Gastrocnemius medialis (tissue), 4 donors: ENCODE measurements at regions not wholly inside any gene's neighbourhood (a gene's known extent, or its start where the extent isn't known, plus 50 kb on each side); places are given as distances from the start of the nearest gene placed in this dataset.

ENCODE experiments used
- ATAC-seq, 2 donors: fragments of 150-250 bp; one replicate each; pipeline ENCODE4 v1.9.1; 2016
- DNase-seq, 2 donors: peaks; one replicate each; pipeline ENCODE4 v3.0.0-alpha.2; 2019
- H3K27ac ChIP-seq, 4 donors: fragments of 200-600 bp; sonication (generic); 1 replicate in 1 of 4; 2 replicates in 3 of 4; pipeline ENCODE4 v1.5.1; 2016 to 2018; ENCODE audit warnings: mild to moderate bottlenecking in 2 of 4, moderate library complexity in 1 of 4
- H3K27me3 ChIP-seq, 3 donors: fragments of 200-600 bp; sonication (generic) in 2 of 3; 1 replicate in 1 of 3; 2 replicates in 2 of 3; pipeline versions ENCODE4 v1.5.1 to v1.6.0; 2016 to 2019; ENCODE audit warnings: mild to moderate bottlenecking in 1 of 3, moderate library complexity in 1 of 3
- H3K36me3 ChIP-seq, 2 donors: fragments of 200-600 bp; sonication (generic) in 1 of 2; one replicate each; pipeline ENCODE4 v1.5.1; 2017 to 2018
- H3K4me1 ChIP-seq, 2 donors: fragments of 200-600 bp; sonication (generic) in 1 of 2; one replicate each; pipeline ENCODE4 v1.5.1; 2016 to 2017; ENCODE audit warnings: mild to moderate bottlenecking in 2 of 2
- H3K4me3 ChIP-seq, 4 donors: fragments of 200-600 bp; sonication (generic) in 3 of 4; 1 replicate in 1 of 4; 2 replicates in 3 of 4; pipeline ENCODE4 v1.5.1; 2016 to 2019; ENCODE audit warnings: mild to moderate bottlenecking in 2 of 4
- H3K9me3 ChIP-seq, 3 donors: fragments of 200-600 bp; sonication (generic) in 2 of 3; 1 replicate in 1 of 3; 2 replicates in 2 of 3; pipeline ENCODE4 v1.5.1; 2016 to 2019
- CTCF ChIP-seq, 5 experiments: fragments of 450-650 bp in 3 of 5; fragments of 200-600 bp in 2 of 5; sonication (generic) in 2 of 5; IDR thresholded peaks in 4 of 5; conservative IDR thresholded peaks in 1 of 5; 1 replicate in 4 of 5; 2 replicates in 1 of 5; pipeline ENCODE4 v1.5.1; 2016 to 2019; ENCODE audit warnings: antibody characterized with exemption in 5 of 5, mild to moderate bottlenecking in 3 of 5, moderate library complexity in 3 of 5
- POLR2A ChIP-seq, 2 donors: fragments of 450-650 bp; IDR thresholded peaks; one replicate each; pipeline ENCODE4 v1.6.1; 2017; ENCODE audit warnings: antibody characterized with exemption in 2 of 2, mild to moderate bottlenecking in 2 of 2, moderate library complexity in 2 of 2
- in situ Hi-C, 4 donors: fragments of 200-750 bp; cut with MboI; loops; one replicate each; pipeline versions ENCODE4 v1.15.0 to v1.8.0; 2017; ENCODE audit warnings: low sequenced_read_pairs in 4 of 4
- intact Hi-C: fragments of 100-400 bp; cut with DNase I; formaldehyde crosslinking; loops from one replicate; pipeline ENCODE4 v1.15.1; 2023; ENCODE audit warnings: low total_unique reads

GRCh38 chr10:111543854-111544253, 467.0 kb downstream of the ADRA2A start:
- H3K4me1 ChIP-seq, result no peaks in the 10 kb centered on the region
- intact Hi-C loops (no loop called here), in situ Hi-C loops (no loop called here)
- no peak overlapping the region for H3K27ac ChIP-seq
- TF ChIP-seq POLR2A (IDR thresholded peaks at IDR 0.05), result no peak
- TF ChIP-seq CTCF (IDR thresholded peaks at IDR 0.05 in 4 of 5, conservative IDR thresholded peaks at IDR 0.05 in 1 of 5), result no peak
- ATAC-seq, result no peak
- no peaks in the 10 kb centered on the region for H3K36me3 ChIP-seq
- no peak overlapping the region for H3K4me3 ChIP-seq
- DNase-seq, result no peak
- no peaks in the 10 kb centered on the region for H3K27me3 ChIP-seq
- H3K9me3 ChIP-seq, result no peaks in the 10 kb centered on the region

GRCh38 chr10:111545861-111546605, 469.2 kb downstream of the ADRA2A start:
- Histone ChIP-seq H3K4me3 (no peak overlapping the region), H3K27me3 (no peaks in the 10 kb centered on the region), H3K4me1 (no peaks in the 10 kb centered on the region), H3K9me3 (no peaks in the 10 kb centered on the region), H3K36me3 (no peaks in the 10 kb centered on the region), H3K27ac (no peak overlapping the region)
- ATAC-seq (no peak), DNase-seq (no peak)
- TF ChIP-seq POLR2A (IDR thresholded peaks at IDR 0.05) (no peak), CTCF (IDR thresholded peaks at IDR 0.05 in 4 of 5, conservative IDR thresholded peaks at IDR 0.05 in 1 of 5) (no peak)
- in situ Hi-C loops (no loop called here), intact Hi-C loops (no loop called here)

GRCh38 chr10:111548084-111548726, 471.4 kb downstream of the ADRA2A start:
- TF ChIP-seq CTCF (IDR thresholded peaks at IDR 0.05 in 4 of 5, conservative IDR thresholded peaks at IDR 0.05 in 1 of 5), result no peak
- no peak for TF ChIP-seq POLR2A (IDR thresholded peaks at IDR 0.05)
- DNase-seq (no peak), ATAC-seq (no peak)
- Histone ChIP-seq H3K4me3 (no peak overlapping the region), H3K27me3 (no peaks in the 10 kb centered on the region), H3K36me3 (no peaks in the 10 kb centered on the region), H3K4me1 (no peaks in the 10 kb centered on the region), H3K9me3 (no peaks in the 10 kb centered on the region), H3K27ac (no peak overlapping the region)
- in situ Hi-C loops, result no loop called here
- intact Hi-C loops, result no loop called here

- H3K4me3 ChIP-seq, result no peak overlapping the region
- ATAC-seq, result no peak
- TF ChIP-seq CTCF (IDR thresholded peaks at IDR 0.05 in 4 of 5, conservative IDR thresholded peaks at IDR 0.05 in 1 of 5) (no peak), POLR2A (IDR thresholded peaks at IDR 0.05) (no peak)
- in situ Hi-C loops (no loop called here), intact Hi-C loops (no loop called here)
- H3K27me3 ChIP-seq, result no peaks in the 10 kb centered on the region
- no peaks in the 10 kb centered on the region for H3K36me3 ChIP-seq
- no peaks in the 10 kb centered on the region for H3K4me1 ChIP-seq
- no peak for DNase-seq
- no peak overlapping the region for H3K27ac ChIP-seq
- H3K9me3 ChIP-seq, result no peaks in the 10 kb centered on the region
Observed at GRCh38 chr10:111551001-111551400, 474.2 kb downstream of the ADRA2A start.
